Activated T-helper 9 cell treated with anti-CD3 and anti-CD28 coated beads, Interleukin-2, amount 50 U/mL, for 16 hours (primary cell): ENCODE measurements at regions not wholly inside any gene's neighbourhood (a gene's known extent, or its start where the extent isn't known, plus 50 kb on each side); places are given as distances from the start of the nearest gene placed in this dataset.

Source experiments
- DNase-seq: peaks from one replicate; pipeline ENCODE4 v3.0.0-alpha.2; 2020; ENCODE audit warnings: low read depth

DNA sequence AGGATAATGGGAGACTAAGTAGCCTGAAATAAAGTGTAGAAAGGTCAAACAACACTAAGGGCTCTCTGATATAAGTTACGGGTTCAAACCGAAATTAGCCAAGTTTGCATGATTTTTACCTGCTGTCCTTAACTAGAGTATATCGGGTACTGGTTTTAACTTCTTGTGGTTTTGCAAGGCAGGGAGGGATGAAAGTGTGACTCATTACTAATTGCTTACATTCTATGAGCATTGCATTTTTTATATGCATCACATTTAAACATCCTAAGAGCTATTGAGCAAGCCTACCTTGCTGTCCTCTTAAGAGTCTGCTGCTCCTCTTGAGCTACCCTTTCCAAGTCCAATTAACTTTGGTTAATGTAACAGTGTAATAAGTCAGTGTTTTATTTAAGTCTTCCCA, 415.4 kb downstream of the SLITRK5 start:
- DNase-seq: no peak

DNA sequence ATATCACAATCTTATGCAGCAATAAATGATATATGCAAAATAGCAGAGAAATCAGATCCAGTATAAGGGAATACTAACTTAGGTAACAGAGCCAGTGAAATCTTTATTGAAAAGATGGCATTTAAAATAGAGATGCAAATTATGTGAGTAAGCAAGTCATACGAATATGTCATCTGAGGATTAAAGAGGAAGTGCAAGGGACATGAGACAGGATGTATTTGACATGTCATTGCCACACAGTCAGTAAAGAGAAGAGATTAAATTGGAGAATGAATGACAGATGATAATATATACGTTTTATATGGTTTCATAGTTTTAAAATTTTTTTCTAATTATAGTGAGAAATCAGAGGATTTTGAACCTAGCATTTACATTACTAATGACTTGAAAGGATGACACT, 426.4 kb downstream of the SLITRK5 start:
- no peak for DNase-seq

DNA sequence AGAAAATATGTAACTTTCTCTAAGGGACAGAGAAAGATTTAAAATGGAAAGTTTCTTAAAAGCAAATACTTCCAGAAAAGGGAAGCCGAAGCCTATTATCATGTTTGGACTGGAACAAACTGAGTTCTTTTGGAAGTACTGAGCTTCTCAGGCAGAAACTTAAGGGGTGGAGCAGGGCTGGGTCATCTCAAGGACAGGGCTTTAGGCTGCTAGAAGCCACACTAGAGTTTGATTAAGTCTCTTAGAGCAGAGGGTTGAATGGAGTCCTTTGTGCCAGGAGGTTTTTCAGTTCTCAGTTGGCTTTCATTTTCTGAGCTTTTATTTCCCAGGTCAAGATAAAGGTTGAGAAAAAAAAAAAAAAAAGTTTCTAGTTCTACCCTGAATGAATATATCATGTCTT, 432.7 kb downstream of the SLITRK5 start:
- no peak for DNase-seq

- DNase-seq: no peak
Measured at GRCh38 chr13:88104576-88104975, 433.4 kb downstream of the SLITRK5 start.

- DNase-seq: no peak
Measured at GRCh38 chr13:88107570-88107969, 436.4 kb downstream of the SLITRK5 start.

- DNase-seq: no peak
Measured at GRCh38 chr13:88112526-88112925, 441.4 kb downstream of the SLITRK5 start.

GRCh38 chr13:88115976-88116375, 444.8 kb downstream of the SLITRK5 start:
- no peak for DNase-seq

DNA sequence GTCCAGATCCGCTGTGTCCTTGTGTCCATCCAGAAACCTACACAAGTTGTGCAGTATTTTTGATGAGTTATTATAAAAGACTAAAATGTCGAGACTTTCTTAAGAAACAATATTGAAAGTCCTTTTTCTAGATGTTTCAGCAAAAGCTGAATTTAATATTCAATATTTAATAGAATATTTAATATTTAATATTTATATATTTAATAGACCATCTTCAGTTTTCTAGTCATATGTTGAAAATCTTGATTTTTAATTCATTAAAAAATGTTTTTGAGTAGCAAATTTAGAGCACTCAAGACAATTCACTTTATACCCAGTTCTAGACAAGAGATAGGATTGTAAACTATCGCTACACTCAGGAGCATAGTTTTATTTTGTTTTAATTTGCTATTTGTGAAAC, 447.8 kb downstream of the SLITRK5 start:
- DNase-seq: no peak

DNA sequence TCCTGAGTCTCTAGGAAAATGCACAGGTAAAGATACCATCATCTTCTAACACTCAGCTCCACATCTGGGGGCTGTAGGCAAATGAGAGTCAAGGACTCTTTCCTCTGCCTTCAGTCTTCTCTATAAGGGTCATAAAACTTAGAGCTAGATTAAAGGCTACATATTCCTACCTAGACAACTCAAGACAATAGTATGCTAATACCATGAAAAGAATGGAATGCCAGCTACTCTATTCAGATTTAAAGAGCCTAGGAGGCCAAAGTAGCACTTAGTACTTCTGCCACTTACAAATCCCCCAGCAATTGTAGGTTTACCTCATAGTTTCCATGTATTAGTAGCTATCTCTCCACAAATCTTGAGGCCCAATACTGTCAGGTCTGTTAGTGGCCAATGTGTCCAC, 453.0 kb downstream of the SLITRK5 start:
- no peak for DNase-seq

- DNase-seq: no peak
Measured at GRCh38 chr13:88125055-88125454, 453.9 kb downstream of the SLITRK5 start.

- DNase-seq: no peak
Measured at GRCh38 chr13:88136098-88136790, 465.1 kb downstream of the SLITRK5 start.

- DNase-seq: no peak
Measured at GRCh38 chr13:88142653-88143052, 471.5 kb downstream of the SLITRK5 start.

- DNase-seq: no peak
Measured at GRCh38 chr13:88144580-88144979, 473.4 kb downstream of the SLITRK5 start.

DNA sequence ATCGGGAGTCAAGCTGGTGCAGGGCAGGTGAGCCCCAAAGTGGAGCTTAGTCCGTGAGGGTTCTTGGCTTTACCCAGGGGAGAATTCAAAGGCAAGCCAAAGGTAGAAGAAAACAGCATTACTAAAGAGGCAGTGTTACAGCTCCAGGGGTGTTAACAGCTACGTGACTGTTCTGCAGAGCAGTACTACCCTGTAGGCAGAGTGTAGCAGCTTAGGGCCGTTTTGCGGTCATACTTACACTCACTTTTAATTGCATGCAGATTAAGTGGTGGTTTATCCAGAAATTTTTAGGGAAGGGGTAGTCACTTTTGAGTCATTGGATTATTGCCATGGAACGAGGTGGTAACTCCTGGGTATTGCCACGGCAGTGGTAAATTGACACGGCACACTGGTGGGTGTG, 482.2 kb downstream of the SLITRK5 start:
- DNase-seq: no peak

GRCh38 chr13:88154001-88154400, 482.8 kb downstream of the SLITRK5 start:
- DNase-seq: no peak

DNA sequence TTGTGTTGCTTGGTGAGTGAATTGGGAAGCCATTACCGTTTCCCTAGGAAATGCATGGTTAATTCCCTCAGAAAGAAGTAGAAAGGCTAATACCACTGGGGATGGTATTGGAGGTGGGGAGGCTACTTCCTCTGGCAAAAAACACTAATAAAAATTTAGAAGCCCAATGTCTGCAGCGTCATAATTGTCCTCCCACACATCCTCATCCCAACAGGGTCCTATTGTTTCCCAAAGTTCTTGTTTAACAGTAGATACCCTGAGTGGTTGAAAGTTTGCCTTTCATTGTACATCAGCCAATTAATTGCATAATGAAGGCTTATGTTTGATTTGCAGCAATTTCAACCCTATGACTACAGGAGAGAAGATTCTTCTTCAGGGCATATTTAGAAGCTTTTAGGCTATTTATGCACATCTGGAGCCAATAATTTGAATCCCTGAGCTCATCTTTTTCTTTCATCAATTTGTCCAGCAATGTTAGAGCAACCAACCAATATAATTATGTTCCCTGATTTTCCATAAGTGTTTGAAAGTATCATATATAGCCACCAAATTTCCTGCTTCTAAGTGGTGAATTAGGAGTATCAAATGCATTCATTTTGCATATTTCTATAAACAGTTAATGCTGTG, 491.0 kb downstream of the SLITRK5 start:
- no peak for DNase-seq

GRCh38 chr13:88176231-88176630, 505.1 kb downstream of the SLITRK5 start:
- no peak for DNase-seq

DNA sequence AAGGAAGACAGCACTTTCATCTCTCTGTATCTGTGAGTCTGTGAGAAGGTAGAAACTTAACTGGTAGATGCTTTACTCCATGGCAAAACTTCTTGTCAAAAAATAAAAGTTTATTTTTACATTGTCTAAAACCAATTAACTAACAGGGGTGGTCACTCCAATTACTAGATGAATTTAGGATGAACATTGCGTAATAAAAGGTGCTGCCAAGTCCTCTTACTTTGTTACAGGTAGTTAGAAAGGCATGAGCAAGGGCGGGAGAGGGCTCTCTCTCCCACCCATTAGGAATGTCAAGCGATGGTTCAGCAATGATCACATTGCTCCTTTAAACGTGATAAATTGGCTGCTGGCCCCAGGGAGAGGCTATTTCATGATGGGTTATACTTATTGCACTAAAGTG, 512.3 kb downstream of the SLITRK5 start:
- no peak for DNase-seq

DNA sequence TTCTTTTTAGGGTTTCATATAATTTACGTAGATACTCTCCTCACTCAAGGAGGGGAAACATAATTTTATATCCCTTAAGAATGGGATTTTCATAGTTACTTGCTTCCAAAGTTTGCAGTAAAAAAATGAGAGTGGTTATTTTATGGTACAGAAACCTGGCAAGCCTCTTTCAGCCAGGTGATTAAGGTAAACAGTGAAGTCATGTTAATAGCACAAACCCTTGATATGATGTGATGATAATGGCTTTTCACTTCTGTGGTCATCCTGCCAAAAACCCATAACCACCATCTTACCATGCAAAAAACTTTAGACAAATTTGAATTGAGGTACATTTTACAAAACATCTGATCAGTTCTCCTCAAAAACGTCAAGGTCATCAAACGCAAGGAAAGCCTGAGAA, 517.8 kb downstream of the SLITRK5 start:
- no peak for DNase-seq

DNA sequence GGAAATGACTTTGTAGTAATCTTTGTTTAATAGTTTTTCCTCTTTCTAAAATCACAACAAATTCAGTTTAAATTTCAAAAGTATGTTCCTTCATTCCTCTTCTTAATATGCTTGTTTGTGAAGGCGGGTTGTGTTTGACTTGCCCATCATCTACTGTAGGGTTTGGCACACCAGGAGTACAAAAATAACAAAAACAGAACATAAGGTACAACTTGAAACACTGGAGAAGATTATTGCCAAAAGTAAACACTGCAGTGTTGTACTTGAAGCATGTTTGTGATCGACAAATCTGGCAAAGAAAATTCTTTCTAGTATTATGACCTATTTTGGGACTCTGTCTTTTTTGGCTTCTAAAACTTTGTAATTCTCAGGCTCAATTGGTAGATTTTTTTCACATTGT, 518.6 kb downstream of the SLITRK5 start:
- DNase-seq: no peak

DNA sequence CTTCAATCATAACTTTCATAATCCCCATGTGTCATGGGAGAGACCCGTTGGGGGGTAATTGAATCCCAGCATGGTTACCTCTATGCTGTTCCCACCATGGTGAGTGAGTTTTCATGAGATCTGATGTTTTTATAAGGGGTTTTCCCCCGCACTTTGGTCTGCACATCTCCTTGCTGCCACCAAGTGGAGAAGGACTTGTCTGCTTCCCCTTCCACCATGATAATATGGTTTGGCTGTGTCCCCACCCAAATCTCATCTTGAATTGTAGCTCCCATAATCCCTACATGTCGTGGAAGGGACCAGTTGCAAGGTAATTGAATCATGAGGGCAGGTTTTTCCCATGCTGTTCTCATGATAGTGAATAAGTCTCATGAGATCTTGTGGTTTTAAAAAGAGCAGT, 524.9 kb downstream of the SLITRK5 start:
- DNase-seq: no peak

DNA sequence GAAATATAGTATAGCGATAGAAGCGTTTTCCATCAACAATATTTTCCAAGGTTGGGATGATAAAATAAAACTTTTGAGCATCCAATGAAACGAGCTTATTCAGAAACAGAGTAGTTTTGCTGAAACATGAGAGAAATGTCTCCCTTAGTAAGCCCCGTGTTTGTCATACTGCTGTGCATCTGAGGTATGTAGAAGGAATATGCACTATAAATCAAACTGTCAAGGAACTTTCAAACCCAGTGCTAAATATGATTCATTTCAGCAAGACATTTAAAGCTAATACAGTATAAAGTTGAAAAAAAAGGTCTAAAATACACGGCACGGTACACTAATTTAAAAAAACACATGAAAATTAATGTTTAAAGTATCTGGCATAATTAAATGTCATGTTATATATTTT, 546.2 kb downstream of the SLITRK5 start:
- no peak for DNase-seq

GRCh38 chr13:88217883-88218282, 546.7 kb downstream of the SLITRK5 start:
- DNase-seq: no peak

GRCh38 chr13:88223958-88224357, 552.8 kb downstream of the SLITRK5 start:
- DNase-seq: no peak
